ES-I3 (cell line): ENCODE measurements at regions not wholly inside any gene's neighbourhood (a gene's known extent, or its start where the extent isn't known, plus 50 kb on each side); places are given as distances from the start of the nearest gene placed in this dataset.
"Not testable (repeated sequence)": the region's sequence is repeated elsewhere in the genome, so short reads cannot be mapped to it uniquely, and the experiment has no call there.

Experiments used
- H3K36me3 ChIP-seq: 2 replicates; pipeline ENCODE4 v1.6.1; 2013; ENCODE audit warnings: mild to moderate bottlenecking, low read length, control low read depth, moderate library complexity; ENCODE audit not compliant: insufficient read depth
- H3K4me1 ChIP-seq: 2 replicates; pipeline ENCODE4 v1.6.1; 2013; ENCODE audit warnings: mild to moderate bottlenecking, control low read depth, low read length; ENCODE audit not compliant: insufficient read depth
- H3K9ac ChIP-seq: 2 replicates; pipeline ENCODE4 v1.6.1; 2013; ENCODE audit warnings: low read depth, mild to moderate bottlenecking, low read length, moderate library complexity
- H3K9me3 ChIP-seq: 2 replicates; pipeline ENCODE4 v1.6.1; 2013; ENCODE audit warnings: mild to moderate bottlenecking, low read length, moderate library complexity; ENCODE audit not compliant: control insufficient read depth, insufficient read depth

- Histone ChIP-seq H3K4me1 (no peaks in the 10 kb centered on the region), H3K9ac (no peak overlapping the region), H3K36me3 (no peaks in the 10 kb centered on the region), H3K9me3 (no peaks in the 10 kb centered on the region)
Measured at GRCh38 chr3:147662705-147663104, 253.5 kb downstream of the ZIC1 start.

- Histone ChIP-seq H3K9me3 (no peaks in the 10 kb centered on the region), H3K4me1 (no peaks in the 10 kb centered on the region), H3K36me3 (no peaks in the 10 kb centered on the region), H3K9ac (no peak overlapping the region)
Measured at GRCh38 chr3:147669077-147669476, 259.9 kb downstream of the ZIC1 start.

GRCh38 chr3:147672035-147672434 is 262.9 kb downstream of the ZIC1 start:
- H3K9me3 ChIP-seq: no peaks in the 10 kb centered on the region
- no peaks in the 10 kb centered on the region for H3K4me1 ChIP-seq
- H3K36me3 ChIP-seq: no peaks in the 10 kb centered on the region
- H3K9ac ChIP-seq: no peak overlapping the region

GRCh38 chr3:147672436-147672835 is 263.3 kb downstream of the ZIC1 start:
- Histone ChIP-seq H3K4me1 (no peaks in the 10 kb centered on the region), H3K36me3 (no peaks in the 10 kb centered on the region), H3K9ac (no peak overlapping the region), H3K9me3 (no peaks in the 10 kb centered on the region)

GRCh38 chr3:147675761-147676160 is 266.6 kb downstream of the ZIC1 start:
- no peaks in the 10 kb centered on the region for H3K9me3 ChIP-seq
- no peak overlapping the region for H3K9ac ChIP-seq
- H3K36me3 ChIP-seq: no peaks in the 10 kb centered on the region
- H3K4me1 ChIP-seq: no peaks in the 10 kb centered on the region

- no peak overlapping the region for H3K9ac ChIP-seq
- no peaks in the 10 kb centered on the region for H3K4me1 ChIP-seq
- H3K9me3 ChIP-seq: no peaks in the 10 kb centered on the region
- no peaks in the 10 kb centered on the region for H3K36me3 ChIP-seq
Measured at GRCh38 chr3:147680837-147681483, 271.8 kb downstream of the ZIC1 start.

GRCh38 chr3:147688868-147689267 is 279.7 kb downstream of the ZIC1 start:
- Histone ChIP-seq H3K9me3 (no peaks in the 10 kb centered on the region), H3K9ac (no peak overlapping the region), H3K4me1 (no peaks in the 10 kb centered on the region), H3K36me3 (no peaks in the 10 kb centered on the region)

- H3K9ac ChIP-seq: no peak overlapping the region
- no peaks in the 10 kb centered on the region for H3K9me3 ChIP-seq
- 0 out of 2 replicates have a peak, but pooled peaks cover 2% of the 10 kb centered on the region for H3K4me1 ChIP-seq
- no peaks in the 10 kb centered on the region for H3K36me3 ChIP-seq
Measured at GRCh38 chr3:147699175-147699838, 290.1 kb downstream of the ZIC1 start.

- H3K4me1 ChIP-seq: 0 out of 2 replicates have a peak, but pooled peaks cover 2% of the 10 kb centered on the region
- H3K9me3 ChIP-seq: no peaks in the 10 kb centered on the region
- H3K9ac ChIP-seq: no peak overlapping the region
- no peaks in the 10 kb centered on the region for H3K36me3 ChIP-seq
Measured at GRCh38 chr3:147701195-147701594, 292.0 kb downstream of the ZIC1 start.

- Histone ChIP-seq H3K9ac (no peak overlapping the region), H3K4me1 (0 out of 2 replicates have a peak, but pooled peaks cover 2% of the 10 kb centered on the region), H3K9me3 (no peaks in the 10 kb centered on the region)
Measured at GRCh38 chr3:147702509-147702908, 293.3 kb downstream of the ZIC1 start.

GRCh38 chr3:147705651-147706051 is 296.5 kb downstream of the ZIC1 start:
- Histone ChIP-seq H3K9me3 (no peaks in the 10 kb centered on the region), H3K36me3 (no peaks in the 10 kb centered on the region), H3K9ac (no peak overlapping the region), H3K4me1 (0 out of 2 replicates have a peak, but pooled peaks cover 2% of the 10 kb centered on the region)

More at GRCh38 chr3:147702509-147702908, 293.3 kb downstream of the ZIC1 start:
- H3K36me3 ChIP-seq: no peaks in the 10 kb centered on the region

GRCh38 chr3:147710753-147711152 is 301.6 kb downstream of the ZIC1 start:
- not testable (repeated sequence) for H3K36me3 ChIP-seq

GRCh38 chr3:147712357-147712756 is 303.2 kb downstream of the ZIC1 start:
- H3K4me1 ChIP-seq: no peaks in the 10 kb centered on the region
- no peaks in the 10 kb centered on the region for H3K36me3 ChIP-seq
- no peak overlapping the region for H3K9ac ChIP-seq
- H3K9me3 ChIP-seq: no peaks in the 10 kb centered on the region

More at GRCh38 chr3:147710753-147711152, 301.6 kb downstream of the ZIC1 start:
- not testable (repeated sequence) for H3K4me1 ChIP-seq, H3K9me3 ChIP-seq, H3K9ac ChIP-seq

- H3K9me3 ChIP-seq, H3K9ac ChIP-seq, H3K36me3 ChIP-seq, H3K4me1 ChIP-seq: not testable (repeated sequence)
Measured at GRCh38 chr3:147712758-147713157, 303.6 kb downstream of the ZIC1 start.
